H1 (cell line): ENCODE measurements at regions not wholly inside any gene's neighbourhood (a gene's known extent, or its start where the extent isn't known, plus 50 kb on each side); places are given as distances from the start of the nearest gene placed in this dataset.

Source experiments
- CTCF ChIA-PET: fragments of 300-600 bp; sonication (Branson Sonifier 250); formaldehyde crosslinking; loops from one replicate; lab custom pipeline; 2021; ENCODE audit not compliant: partially characterized antibody; lab: Charles Lee
- POLR2A ChIA-PET: fragments of 300-600 bp; sonication (Branson Sonifier 250); formaldehyde crosslinking; loops from one replicate; lab custom pipeline; 2021; ENCODE audit warnings: inconsistent platforms; ENCODE audit not compliant: partially characterized antibody; lab: Charles Lee
- DNase-seq, 2 experiments: peaks; one replicate each; pipeline versions ENCODE4 v3.0.0 to v3.0.0-alpha.2; 2010 to 2022; ENCODE audit warnings: low spot score in 2 of 2, low read depth in 1 of 2, mixed read lengths in 1 of 2
- FAIRE-seq: peaks from 2 replicates; lab custom pipeline; 2011; peaks lifted over from hg19 to GRCh38; lab: Jason Lieb, UNC
- H2AFZ ChIP-seq: 2 replicates; pipeline ENCODE4 v1.8.1; 2012; ENCODE audit warnings: low read length, inconsistent platforms
- H2AK5ac ChIP-seq: 2 replicates; pipeline ENCODE4 v1.6.1; 2013; ENCODE audit warnings: low read depth, low read length
- H2BK120ac ChIP-seq: replicated peaks from 2 replicates; pipeline ENCODE3; 2013; ENCODE audit warnings: low read depth, low read length, inconsistent platforms
- H2BK12ac ChIP-seq: 2 replicates; pipeline ENCODE4 v1.6.1; 2013; ENCODE audit warnings: low read depth, low read length
- H2BK15ac ChIP-seq: 2 replicates; pipeline ENCODE4 v1.6.1; 2013; ENCODE audit warnings: low read length
- H2BK20ac ChIP-seq: 2 replicates; pipeline ENCODE4 v1.6.1; 2013; ENCODE audit warnings: low read length
- H2BK5ac ChIP-seq: 2 replicates; pipeline ENCODE4 v1.6.1; 2013; ENCODE audit warnings: low read depth, low read length
- H3K14ac ChIP-seq: 2 replicates; pipeline ENCODE4 v1.6.1; 2013; ENCODE audit warnings: inconsistent platforms; ENCODE audit not compliant: insufficient read length
- H3K18ac ChIP-seq: 2 replicates; pipeline ENCODE4 v1.6.1; 2013; ENCODE audit warnings: low read length; ENCODE audit errors: extremely low read depth
- H3K23ac ChIP-seq: 2 replicates; pipeline ENCODE4 v1.6.1; 2013; ENCODE audit warnings: inconsistent platforms; ENCODE audit not compliant: insufficient read length
- H3K23me2 ChIP-seq: 2 replicates; pipeline ENCODE4 v1.6.1; 2013; ENCODE audit warnings: low read depth, low read length
- H3K27ac ChIP-seq: 2 replicates; pipeline ENCODE4 v1.6.1; 2011; ENCODE audit warnings: low read depth, low read length, inconsistent platforms
- H3K27me3 ChIP-seq, 4 experiments: replicated peaks in 1 of 4; 1 replicate in 1 of 4; 2 replicates in 3 of 4; pipeline versions ENCODE4 v1.6.1 to v1.8.1; 2011 to 2013; ENCODE audit warnings: low read length in 3 of 4, mild to moderate bottlenecking in 3 of 4, inconsistent platforms in 2 of 4, mixed read lengths in 2 of 4, moderate library complexity in 1 of 4; ENCODE audit not compliant: control insufficient read depth in 3 of 4, insufficient read depth in 3 of 4; ENCODE audit errors: extremely low read depth in 1 of 4
- H3K36me3 ChIP-seq, 4 experiments: 2 replicates each; pipeline versions ENCODE4 v1.6.1 to v1.8.1; 2011 to 2013; ENCODE audit warnings: mild to moderate bottlenecking in 4 of 4, low read length in 3 of 4, moderate library complexity in 2 of 4, control low read depth in 1 of 4, inconsistent platforms in 1 of 4; ENCODE audit not compliant: insufficient read depth in 4 of 4, control insufficient read depth in 2 of 4
- H3K4ac ChIP-seq: replicated peaks from 2 replicates; pipeline ENCODE3; 2013; ENCODE audit warnings: low read length, low read depth, mixed read lengths, inconsistent platforms; ENCODE audit not compliant: insufficient read length
- H3K4me1 ChIP-seq, 4 experiments: replicated peaks in 1 of 4; 1 replicate in 1 of 4; 2 replicates in 3 of 4; pipeline versions ENCODE4 v1.6.1 to v1.8.1; 2011 to 2013; ENCODE audit warnings: low read length in 3 of 4, inconsistent platforms in 2 of 4, mixed read lengths in 1 of 4; ENCODE audit not compliant: insufficient read depth in 4 of 4, control insufficient read depth in 3 of 4
- H3K4me2 ChIP-seq, 2 experiments: 2 replicates each; pipeline versions ENCODE4 v1.6.1 to v1.8.1; 2011 to 2013; ENCODE audit warnings: low read depth in 2 of 2, low read length in 2 of 2, control low read depth in 1 of 2, inconsistent platforms in 1 of 2, mild to moderate bottlenecking in 1 of 2; ENCODE audit not compliant: insufficient read depth in 1 of 2
- H3K4me3 ChIP-seq, 4 experiments: fragments of 200-600, 300-600 bp in 1 of 4; sonication (generic), shearing (Covaris generic), sonication (Bioruptor Twin) in 1 of 4; 2 replicates each; pipeline versions ENCODE4 v1.5.1 to v1.8.1; 2011 to 2016; ENCODE audit warnings: low read length in 4 of 4, low read depth in 3 of 4, control low read depth in 2 of 4, inconsistent platforms in 2 of 4, mild to moderate bottlenecking in 2 of 4, mixed read lengths in 1 of 4, moderate library complexity in 1 of 4; ENCODE audit not compliant: insufficient read depth in 2 of 4; ENCODE audit errors: extremely low read depth in 1 of 4
- H3K56ac ChIP-seq: replicated peaks from 2 replicates; pipeline ENCODE3; 2013; ENCODE audit warnings: low read depth, mild to moderate bottlenecking, mixed read lengths, low read length, inconsistent platforms; ENCODE audit not compliant: insufficient read length
- H3K79me1 ChIP-seq: 2 replicates; pipeline ENCODE4 v1.6.1; 2013; ENCODE audit warnings: low read depth, low read length, control low read depth
- H3K79me2 ChIP-seq, 2 experiments: 2 replicates each; pipeline versions ENCODE4 v1.6.1 to v1.8.1; 2012 to 2013; ENCODE audit warnings: low read length in 2 of 2, mild to moderate bottlenecking in 2 of 2, inconsistent platforms in 1 of 2; ENCODE audit not compliant: insufficient read depth in 2 of 2, control insufficient read depth in 1 of 2
- H3K9ac ChIP-seq, 4 experiments: replicated peaks in 1 of 4; 1 replicate in 1 of 4; 2 replicates in 3 of 4; pipeline versions ENCODE4 v1.6.1 to v1.8.1; 2011 to 2013; ENCODE audit warnings: low read depth in 3 of 4, low read length in 3 of 4, control low read depth in 2 of 4, mild to moderate bottlenecking in 2 of 4, moderate library complexity in 2 of 4, inconsistent platforms in 1 of 4; ENCODE audit errors: extremely low read depth in 1 of 4
- H3K9me3 ChIP-seq, 2 experiments: 2 replicates each; pipeline versions ENCODE4 v1.6.1 to v1.8.1; 2012 to 2013; ENCODE audit warnings: mild to moderate bottlenecking in 2 of 2, moderate library complexity in 2 of 2, control low read depth in 1 of 2, inconsistent platforms in 1 of 2, low read depth in 1 of 2, low read length in 1 of 2, mixed read lengths in 1 of 2; ENCODE audit not compliant: insufficient read depth in 2 of 2
- H4K20me1 ChIP-seq, 2 experiments: replicated peaks in 1 of 2; 2 replicates each; pipeline versions ENCODE3 to v1.8.1; 2011 to 2013; ENCODE audit warnings: inconsistent platforms in 2 of 2, low read length in 2 of 2, mild to moderate bottlenecking in 1 of 2; ENCODE audit not compliant: insufficient read depth in 2 of 2, control insufficient read depth in 1 of 2
- H4K5ac ChIP-seq: 2 replicates; pipeline ENCODE4 v1.6.1; 2013; ENCODE audit warnings: low read length, low read depth, mixed read lengths, inconsistent platforms; ENCODE audit not compliant: insufficient read length
- H4K8ac ChIP-seq: 2 replicates; pipeline ENCODE4 v1.8.0; 2013; ENCODE audit warnings: mild to moderate bottlenecking, moderate library complexity, low read length, inconsistent platforms; ENCODE audit not compliant: insufficient read depth; ENCODE audit errors: extremely low read depth
- H4K91ac ChIP-seq: replicated peaks from 2 replicates; pipeline ENCODE3; 2013; ENCODE audit warnings: low read length, mixed read lengths, inconsistent platforms; ENCODE audit not compliant: insufficient read length
- ATF2 ChIP-seq: IDR thresholded peaks from 2 replicates; pipeline ENCODE4 v1.6.1; 2012; ENCODE audit warnings: low read length, inconsistent platforms
- JUND ChIP-seq: IDR thresholded peaks from 2 replicates; pipeline ENCODE4 v1.6.1; 2011; ENCODE audit warnings: mild to moderate bottlenecking, improper control_type of control experiment, low read length
- SIX5 ChIP-seq: IDR thresholded peaks from 2 replicates; pipeline ENCODE4 v1.6.1; 2011; ENCODE audit warnings: mild to moderate bottlenecking, low read depth, low read length
- WGBS, 2 experiments: shearing (Covaris generic) in 1 of 2; methylation state at CpG; one replicate each; pipeline versions ENCODE4 v1.1.6 to v1.1.7; 2013 to 2015; ENCODE audit warnings: low lambda C conversion rate in 2 of 2, mixed read lengths in 2 of 2, inconsistent platforms in 1 of 2, low coverage in 1 of 2, missing lambda C conversion rate in 1 of 2; ENCODE audit not compliant: insufficient replicate concordance in 2 of 2, insufficient coverage in 1 of 2, insufficient read length in 1 of 2; ENCODE audit errors: extremely low coverage in 1 of 2, missing lambda C conversion rate in 1 of 2; 5-methylcytosine and 5-hydroxymethylcytosine counted together

GRCh38 chr3:96754128-96754527 lies 60.3 kb upstream of the EPHA6 start:
- Histone ChIP-seq H3K27me3 (no peaks in the 10 kb centered on the region), H2AFZ (no peak overlapping the region), H4K91ac (no peak overlapping the region), H3K18ac (no peak overlapping the region), H3K4me2 (no peak overlapping the region), H3K36me3 (no peaks in the 10 kb centered on the region), H4K8ac (no peak overlapping the region), H4K5ac (no peak overlapping the region), H3K79me1 (no peaks in the 10 kb centered on the region), H2BK15ac (no peak overlapping the region), H2BK120ac (no peak overlapping the region), H3K4me3 (no peak overlapping the region), H3K56ac (no peak overlapping the region), H3K79me2 (no peaks in the 10 kb centered on the region), H2BK20ac (no peak overlapping the region), H4K20me1 (no peaks in the 10 kb centered on the region), H3K27ac (no peak overlapping the region), H2AK5ac (no peak overlapping the region), H3K9ac (no peak overlapping the region), H3K4me1 (no peaks in the 10 kb centered on the region; a peak in 1 of 7 replicates), H3K23ac (no peak overlapping the region), H3K23me2 (no peaks in the 10 kb centered on the region), H3K14ac (no peak overlapping the region), H3K9me3 (no peaks in the 10 kb centered on the region), H2BK5ac (no peak overlapping the region), H3K4ac (no peak overlapping the region), H2BK12ac (no peak overlapping the region)
- 93% methylated on average over 5 of the region's 5 CpGs; no CpG with 5 or more reads in 1 of the 2 experiments for WGBS, 2 experiments
- FAIRE-seq (no peak), DNase-seq (no peak)
- POLR2A ChIA-PET: no interaction called here
- CTCF ChIA-PET: interaction anchor here (1.2 kb wide), 1 partner anchor 53 kb away, joined by 3 read pairs; no protein-coding TSS in a partner anchor
- no peak for TF ChIP-seq ATF2
- no peak for TF ChIP-seq SIX5
- no peak for TF ChIP-seq JUND
